WI38 (cell line): ENCODE measurements at regions not wholly inside any gene's neighbourhood (a gene's known extent, or its start where the extent isn't known, plus 50 kb on each side); places are given as distances from the start of the nearest gene placed in this dataset.
A peak's percentile ranks its signal among the peaks of the same experiment; 100 is the strongest.

ENCODE experiments used
- H3K4me3 ChIP-seq: 2 replicates; pipeline ENCODE4 v1.5.1; 2011; ENCODE audit warnings: low read depth, mild to moderate bottlenecking, control low read depth, low read length
- TF ChIP-seq, protein P1 (sequence below): IDR thresholded peaks from 2 replicates; pipeline ENCODE4 v1.5.1; 2012; ENCODE audit warnings: low read depth, mild to moderate bottlenecking, control low read depth, low read length

DNA sequence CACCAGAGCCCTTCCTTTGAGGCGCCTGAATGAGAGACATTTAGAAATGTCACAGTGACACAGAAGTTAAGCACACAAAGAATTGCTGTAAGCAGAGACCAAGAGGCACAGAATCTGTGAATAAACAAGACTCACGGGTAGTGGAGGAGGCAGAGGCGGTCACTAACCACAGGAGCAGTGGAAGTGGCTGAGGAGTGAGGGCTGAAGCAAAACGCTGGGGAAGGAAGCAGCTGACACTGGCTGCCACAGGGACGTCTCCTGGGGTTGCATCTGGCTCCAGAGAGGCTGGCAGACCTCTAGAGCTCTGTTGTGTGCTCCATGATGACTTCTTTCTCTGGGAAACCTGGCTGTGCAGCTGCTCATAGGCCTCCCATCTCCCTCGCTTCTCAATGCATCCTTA lies 65.0 kb upstream of the SLC2A12 start:
- H3K4me3 ChIP-seq = no peak overlapping the region
- TF ChIP-seq, protein P1, sequence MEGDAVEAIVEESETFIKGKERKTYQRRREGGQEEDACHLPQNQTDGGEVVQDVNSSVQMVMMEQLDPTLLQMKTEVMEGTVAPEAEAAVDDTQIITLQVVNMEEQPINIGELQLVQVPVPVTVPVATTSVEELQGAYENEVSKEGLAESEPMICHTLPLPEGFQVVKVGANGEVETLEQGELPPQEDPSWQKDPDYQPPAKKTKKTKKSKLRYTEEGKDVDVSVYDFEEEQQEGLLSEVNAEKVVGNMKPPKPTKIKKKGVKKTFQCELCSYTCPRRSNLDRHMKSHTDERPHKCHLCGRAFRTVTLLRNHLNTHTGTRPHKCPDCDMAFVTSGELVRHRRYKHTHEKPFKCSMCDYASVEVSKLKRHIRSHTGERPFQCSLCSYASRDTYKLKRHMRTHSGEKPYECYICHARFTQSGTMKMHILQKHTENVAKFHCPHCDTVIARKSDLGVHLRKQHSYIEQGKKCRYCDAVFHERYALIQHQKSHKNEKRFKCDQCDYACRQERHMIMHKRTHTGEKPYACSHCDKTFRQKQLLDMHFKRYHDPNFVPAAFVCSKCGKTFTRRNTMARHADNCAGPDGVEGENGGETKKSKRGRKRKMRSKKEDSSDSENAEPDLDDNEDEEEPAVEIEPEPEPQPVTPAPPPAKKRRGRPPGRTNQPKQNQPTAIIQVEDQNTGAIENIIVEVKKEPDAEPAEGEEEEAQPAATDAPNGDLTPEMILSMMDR = no peak

DNA sequence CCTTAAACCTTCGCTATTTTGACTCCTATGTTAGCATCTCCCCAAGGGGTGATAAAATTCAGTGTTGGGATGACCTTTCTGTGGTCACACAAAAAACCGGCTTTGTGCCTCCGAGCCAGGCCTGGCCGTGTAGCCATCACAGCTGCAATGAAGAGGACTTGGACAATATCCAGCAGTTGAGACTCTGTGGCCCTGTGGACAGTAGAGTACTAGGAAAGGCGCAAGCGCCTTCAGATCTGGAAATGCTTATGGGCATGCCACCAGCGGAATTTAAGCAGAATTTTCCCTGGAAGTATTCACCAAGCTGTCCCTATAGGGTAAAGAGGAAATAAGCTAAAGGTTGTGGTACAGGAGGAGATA lies 63.3 kb upstream of the SLC2A12 start:
- no peak overlapping the region for H3K4me3 ChIP-seq
- TF ChIP-seq, protein P1 = no peak

DNA sequence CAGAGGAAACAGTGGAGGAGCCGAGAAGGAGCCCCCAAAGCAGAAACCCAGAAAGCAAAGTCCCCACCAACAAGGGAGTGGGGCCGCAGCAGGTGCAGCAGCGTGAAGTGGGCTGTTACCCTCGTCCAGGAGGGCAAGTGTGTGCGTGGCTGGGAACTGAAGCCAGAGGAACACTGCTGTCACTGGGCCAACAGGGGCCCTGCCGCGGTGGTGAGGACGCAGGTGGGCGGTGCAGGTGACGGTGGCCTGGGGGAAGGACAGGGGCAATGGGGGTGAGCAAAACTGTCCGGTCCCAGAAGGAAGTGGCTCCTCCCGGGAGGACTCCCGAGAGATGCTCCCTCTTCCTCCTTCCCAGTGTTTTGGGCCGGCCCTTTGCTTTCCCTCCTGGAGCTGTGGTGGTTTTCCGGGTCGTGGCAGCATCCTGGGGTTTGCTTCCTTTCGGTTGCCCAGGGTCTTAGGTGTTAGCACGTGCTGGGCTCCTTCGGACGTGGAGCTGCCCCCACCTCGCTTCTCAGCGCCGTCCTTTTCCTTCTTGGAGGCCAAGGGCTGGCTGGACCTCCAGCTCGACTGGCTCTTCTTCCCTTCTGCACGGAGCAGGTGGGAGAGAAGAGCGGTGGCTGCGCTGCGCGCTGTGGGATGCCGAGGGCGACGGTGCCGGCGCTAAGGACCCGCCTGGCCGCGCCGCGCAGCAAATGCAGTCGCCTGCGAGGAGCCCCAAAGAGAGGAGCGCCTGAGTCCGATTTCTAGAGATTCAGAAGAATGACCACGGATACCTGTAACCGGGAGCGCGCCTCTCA lies 62.7 kb upstream of the SLC2A12 start:
- TF ChIP-seq, protein P1 = no peak
- no peak overlapping the region for H3K4me3 ChIP-seq

DNA sequence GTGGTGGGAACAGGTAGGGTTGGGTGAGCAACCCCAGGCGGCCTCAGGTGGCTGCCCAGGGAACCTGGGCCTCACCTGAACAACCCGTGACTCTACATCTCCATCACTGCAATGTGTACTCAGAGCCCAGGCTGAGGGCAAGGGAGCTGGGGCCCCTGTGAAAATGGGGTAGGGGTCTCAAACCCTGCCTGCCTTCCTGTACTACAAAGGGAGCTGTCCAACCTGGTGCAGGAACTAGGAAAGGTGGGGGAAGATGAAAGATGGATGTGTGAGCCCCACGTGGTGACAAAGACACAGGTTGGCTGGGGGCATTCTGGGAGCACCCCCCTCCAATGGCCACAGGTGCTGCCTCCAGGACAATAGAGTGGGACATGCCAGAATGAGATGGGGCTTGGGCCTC lies 62.1 kb upstream of the SLC2A12 start:
- TF ChIP-seq, protein P1 = no peak
- no peak overlapping the region for H3K4me3 ChIP-seq

DNA sequence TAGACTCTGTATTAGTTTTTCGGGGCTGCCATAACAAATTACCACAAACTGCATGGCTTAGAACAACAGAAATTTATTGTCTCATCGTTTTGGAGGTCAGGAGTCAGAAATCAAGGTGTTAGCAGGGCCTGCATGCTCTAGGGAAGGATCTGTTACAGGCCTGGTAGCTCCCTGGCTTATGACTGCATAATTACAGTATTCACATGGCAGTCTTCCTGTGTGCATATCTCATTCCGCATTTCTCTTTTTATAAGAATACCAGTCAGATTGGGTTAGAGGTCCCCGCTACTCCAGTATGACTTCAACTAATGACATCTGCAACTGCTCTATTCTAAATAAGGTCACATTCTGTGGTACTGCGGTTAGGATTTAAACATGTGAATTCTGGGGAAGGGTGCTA lies 59.3 kb upstream of the SLC2A12 start:
- TF ChIP-seq, protein P1 = no peak
- no peak overlapping the region for H3K4me3 ChIP-seq

DNA sequence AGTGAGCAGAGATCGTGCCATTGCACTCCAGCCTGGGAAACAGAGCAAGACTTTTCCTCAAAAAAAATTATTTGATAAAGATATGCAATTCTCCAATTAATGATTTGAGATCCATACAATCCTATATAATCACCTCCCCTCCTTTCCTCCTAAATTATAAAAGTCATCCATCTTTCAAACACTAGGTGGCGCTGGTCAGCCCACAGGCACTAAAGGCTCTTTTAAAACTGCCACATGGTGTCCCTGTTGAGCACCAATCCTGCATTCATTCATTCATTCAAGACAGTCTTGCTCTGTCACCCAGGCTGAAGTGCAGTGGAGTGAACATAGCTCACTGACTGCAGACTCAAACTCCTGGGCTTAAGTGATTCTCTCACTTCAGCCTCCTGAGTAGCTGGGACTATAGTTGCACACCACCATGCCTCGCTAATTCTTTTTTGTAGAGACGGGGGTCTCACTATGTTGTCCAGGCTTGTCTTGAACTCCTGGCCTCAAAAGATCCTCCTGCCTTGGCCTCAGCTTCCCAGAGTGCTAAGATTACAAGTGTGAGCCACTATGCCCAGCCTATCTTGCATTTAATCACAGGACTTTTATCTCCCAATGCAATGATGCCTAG lies 58.7 kb upstream of the SLC2A12 start:
- no peak overlapping the region for H3K4me3 ChIP-seq
- TF ChIP-seq, protein P1 = peak; percentile 74

DNA sequence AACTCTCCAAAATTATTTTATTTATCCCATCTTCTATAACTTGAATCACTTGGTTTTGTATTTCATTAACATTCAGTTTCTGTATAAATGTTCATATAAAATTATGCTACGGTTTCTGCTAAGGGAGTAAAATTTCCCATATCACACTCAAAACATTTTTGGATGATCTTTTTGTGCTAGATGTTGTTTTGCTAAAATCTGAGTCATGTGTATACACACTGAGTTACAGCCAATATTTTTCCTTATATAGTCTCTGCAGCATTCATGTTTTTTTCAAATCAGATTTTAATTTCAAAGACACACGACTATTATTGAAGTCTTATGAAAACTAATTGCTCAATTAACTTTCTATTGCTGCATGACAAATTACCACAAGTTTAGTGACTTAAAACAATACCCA lies 54.3 kb upstream of the SLC2A12 start:
- H3K4me3 ChIP-seq = no peak overlapping the region
- TF ChIP-seq, protein P1 = no peak
